GM23248 (cell line): ENCODE measurements at regions not wholly inside any gene's neighbourhood (a gene's known extent, or its start where the extent isn't known, plus 50 kb on each side); places are given as distances from the start of the nearest gene placed in this dataset.

Experiments used
- EZH2 ChIP-seq: fragments of 200-600 bp; sonication (generic); IDR thresholded peaks from 2 replicates; pipeline ENCODE4 v1.6.1; 2018; ENCODE audit warnings: antibody characterized with exemption, mild to moderate bottlenecking; ENCODE audit not compliant: insufficient read depth, poor library complexity, severe bottlenecking
- EZH2phosphoT487 ChIP-seq: fragments of 200-600 bp; sonication (generic); IDR thresholded peaks from 2 replicates; pipeline ENCODE4 v1.6.1; 2018; ENCODE audit warnings: antibody characterized with exemption, moderate library complexity, mild to moderate bottlenecking, low read depth; ENCODE audit not compliant: insufficient read depth

- TF ChIP-seq EZH2phosphoT487, result no peak
- TF ChIP-seq EZH2, result no peak
These were observed 214.0 kb upstream of the BTG1 start for GRCh38 chr12:92359581-92360209.
